Sigmoid colon (tissue), 6 donors: ENCODE measurements at regions not wholly inside any gene's neighbourhood (a gene's known extent, or its start where the extent isn't known, plus 50 kb on each side); places are given as distances from the start of the nearest gene placed in this dataset.

Source experiments
- DNase-seq: peaks from one replicate; pipeline ENCODE4 v3.0.0-alpha.2; 2019
- H3K27ac ChIP-seq, 4 donors: fragments of 200-600 bp; sonication (generic); one replicate each; pipeline ENCODE4 v1.5.1; 2016 to 2019; ENCODE audit warnings: mild to moderate bottlenecking in 1 of 4
- H3K27me3 ChIP-seq, 3 donors: fragments of 200-600 bp; sonication (generic); one replicate each; pipeline ENCODE4 v1.5.1; 2019; ENCODE audit warnings: mild to moderate bottlenecking in 1 of 3
- H3K36me3 ChIP-seq, 4 donors: fragments of 200-600 bp; sonication (generic); one replicate each; pipeline ENCODE4 v1.5.1; 2016 to 2019
- H3K4me1 ChIP-seq, 4 donors: fragments of 200-600 bp; sonication (generic); one replicate each; pipeline ENCODE4 v1.5.1; 2017 to 2019
- H3K4me3 ChIP-seq, 4 donors: fragments of 200-600 bp; sonication (generic); one replicate each; pipeline ENCODE4 v1.5.1; 2017 to 2019; ENCODE audit warnings: mild to moderate bottlenecking in 2 of 4, moderate library complexity in 1 of 4
- H3K9me3 ChIP-seq, 4 donors: fragments of 200-600 bp in 3 of 4; sonication (generic) in 3 of 4; one replicate each; pipeline versions ENCODE4 v1.5.1 to v1.6.1; 2013 to 2019
- CTCF ChIP-seq, 4 experiments: fragments of 450-650 bp in 3 of 4; fragments of 200-600 bp in 1 of 4; IDR thresholded peaks; one replicate each; pipeline ENCODE4 v1.5.1; 2016 to 2019; ENCODE audit warnings: antibody characterized with exemption in 4 of 4, mild to moderate bottlenecking in 3 of 4, moderate library complexity in 2 of 4
- EP300 ChIP-seq, 4 donors: sonication (generic); formaldehyde crosslinking; IDR thresholded peaks; one replicate each; pipeline ENCODE4 v1.6.1; 2017; ENCODE audit warnings: antibody characterized with exemption in 4 of 4
- POLR2A ChIP-seq, 2 donors: fragments of 450-650 bp; IDR thresholded peaks; one replicate each; pipeline ENCODE4 v1.6.1; 2016; ENCODE audit warnings: antibody characterized with exemption in 2 of 2, mild to moderate bottlenecking in 2 of 2, moderate library complexity in 2 of 2
- POLR2AphosphoS5 ChIP-seq, 4 donors: sonication (generic); formaldehyde crosslinking; IDR thresholded peaks; one replicate each; pipeline ENCODE4 v1.6.1; 2017; ENCODE audit warnings: antibody characterized with exemption in 4 of 4
- WGBS, 2 donors: extraction: QIAGEN DNeasy Blood & Tissue Kit; methylation state at CpG; one replicate each; pipeline ENCODE4 v1.1.7; 2013; 5-methylcytosine and 5-hydroxymethylcytosine counted together
- intact Hi-C: fragments of 100-400 bp; cut with DNase I; formaldehyde crosslinking; loops from one replicate; pipeline ENCODE4 v1.15.1; 2023
- donor health status: healthy with polysubstance abuse.
- donor health status: healthy.

DNA sequence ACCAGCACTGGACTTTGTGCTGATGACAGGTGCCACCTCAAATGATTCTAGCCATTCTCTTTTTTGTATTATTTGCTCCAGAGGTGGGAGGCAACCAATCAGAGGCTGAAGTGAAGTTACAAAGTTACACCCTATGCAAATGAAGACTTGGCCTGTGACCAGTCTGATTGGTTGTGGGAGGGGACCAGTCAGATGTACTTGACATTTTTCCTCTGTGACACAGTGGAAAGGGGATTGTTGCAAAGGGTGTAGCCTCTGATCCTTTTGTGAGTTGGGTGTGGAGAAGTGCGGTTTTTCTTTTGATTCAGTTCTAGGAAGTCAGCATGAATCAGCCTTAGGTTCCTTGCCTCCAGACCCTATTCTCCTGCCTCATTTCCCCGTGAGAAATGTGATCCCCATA is 244.0 kb downstream of the ARL6IP6 start:
- no peaks in the 10 kb centered on the region for H3K27me3 ChIP-seq
- no peak overlapping the region for H3K27ac ChIP-seq
- H3K4me3 ChIP-seq: no peak overlapping the region
- DNase-seq: no peak
- H3K9me3 ChIP-seq: no peaks in the 10 kb centered on the region
- TF ChIP-seq CTCF (IDR thresholded peaks at IDR 0.05) (no peak), POLR2AphosphoS5 (IDR thresholded peaks at IDR 0.05) (no peak), POLR2A (IDR thresholded peaks at IDR 0.05) (no peak), EP300 (IDR thresholded peaks at IDR 0.05) (no peak)
- intact Hi-C loops: no loop called here
- H3K4me1 ChIP-seq: no peaks in the 10 kb centered on the region
- WGBS, 2 donors: 37 to 72% methylated on average over 2 of the region's 2 CpGs
- no peaks in the 10 kb centered on the region for H3K36me3 ChIP-seq

GRCh38 chr2:152961351-152961750 is 242.9 kb downstream of the ARL6IP6 start:
- TF ChIP-seq CTCF (IDR thresholded peaks at IDR 0.05) (no peak), EP300 (IDR thresholded peaks at IDR 0.05) (no peak), POLR2A (IDR thresholded peaks at IDR 0.05) (no peak), POLR2AphosphoS5 (IDR thresholded peaks at IDR 0.05) (no peak)
- no peak overlapping the region for H3K27ac ChIP-seq
- no peaks in the 10 kb centered on the region for H3K27me3 ChIP-seq
- intact Hi-C loops: no loop called here
- DNase-seq: no peak
- no peaks in the 10 kb centered on the region for H3K36me3 ChIP-seq
- H3K9me3 ChIP-seq: no peaks in the 10 kb centered on the region
- H3K4me3 ChIP-seq: no peak overlapping the region
- H3K4me1 ChIP-seq: no peaks in the 10 kb centered on the region
- 77 to 80% methylated on average over 4 of the region's 4 CpGs for WGBS, 2 donors

- Histone ChIP-seq H3K27ac (no peak overlapping the region), H3K9me3 (no peaks in the 10 kb centered on the region), H3K4me3 (no peak overlapping the region), H3K36me3 (no peaks in the 10 kb centered on the region), H3K4me1 (no peaks in the 10 kb centered on the region), H3K27me3 (no peaks in the 10 kb centered on the region)
- DNase-seq: no peak
- 25 to 47% methylated on average over 2 of the region's 2 CpGs for WGBS, 2 donors
- TF ChIP-seq POLR2AphosphoS5 (IDR thresholded peaks at IDR 0.05) (no peak), EP300 (IDR thresholded peaks at IDR 0.05) (no peak), POLR2A (IDR thresholded peaks at IDR 0.05) (no peak), CTCF (IDR thresholded peaks at IDR 0.05) (no peak)
- intact Hi-C loops: no loop called here
Measured at GRCh38 chr2:152950126-152950525, 231.7 kb downstream of the ARL6IP6 start.

DNA sequence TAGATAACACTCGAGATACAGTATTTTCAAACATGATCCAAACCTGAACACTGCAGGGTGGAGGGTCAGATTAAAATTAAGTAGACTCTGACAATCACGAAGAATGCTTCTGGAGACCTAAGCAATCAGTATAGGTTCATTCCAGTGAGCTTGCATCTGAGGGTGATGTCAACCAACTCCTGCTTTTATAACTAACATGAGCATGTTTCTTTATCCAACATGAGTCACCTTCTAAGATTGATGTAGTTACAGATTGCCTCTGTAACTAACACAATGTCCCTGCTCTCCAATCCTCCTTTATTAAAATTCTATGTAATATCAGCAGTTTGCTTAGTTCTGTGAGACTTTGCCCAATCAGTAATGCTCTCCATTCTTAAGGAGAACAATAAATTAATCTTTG is 225.7 kb downstream of the ARL6IP6 start:
- H3K4me1 ChIP-seq: no peaks in the 10 kb centered on the region
- H3K4me3 ChIP-seq: no peak overlapping the region
- no peaks in the 10 kb centered on the region for H3K36me3 ChIP-seq
- no peak for DNase-seq
- H3K9me3 ChIP-seq: no peaks in the 10 kb centered on the region
- H3K27ac ChIP-seq: no peak overlapping the region
- intact Hi-C loops: no loop called here
- WGBS, 2 donors: 61 to 76% methylated on average over 2 of the region's 2 CpGs
- no peak for TF ChIP-seq EP300 (IDR thresholded peaks at IDR 0.05)
- no peak for TF ChIP-seq CTCF (IDR thresholded peaks at IDR 0.05)
- no peak for TF ChIP-seq POLR2AphosphoS5 (IDR thresholded peaks at IDR 0.05)
- TF ChIP-seq POLR2A (IDR thresholded peaks at IDR 0.05): no peak
- H3K27me3 ChIP-seq: no peaks in the 10 kb centered on the region

DNA sequence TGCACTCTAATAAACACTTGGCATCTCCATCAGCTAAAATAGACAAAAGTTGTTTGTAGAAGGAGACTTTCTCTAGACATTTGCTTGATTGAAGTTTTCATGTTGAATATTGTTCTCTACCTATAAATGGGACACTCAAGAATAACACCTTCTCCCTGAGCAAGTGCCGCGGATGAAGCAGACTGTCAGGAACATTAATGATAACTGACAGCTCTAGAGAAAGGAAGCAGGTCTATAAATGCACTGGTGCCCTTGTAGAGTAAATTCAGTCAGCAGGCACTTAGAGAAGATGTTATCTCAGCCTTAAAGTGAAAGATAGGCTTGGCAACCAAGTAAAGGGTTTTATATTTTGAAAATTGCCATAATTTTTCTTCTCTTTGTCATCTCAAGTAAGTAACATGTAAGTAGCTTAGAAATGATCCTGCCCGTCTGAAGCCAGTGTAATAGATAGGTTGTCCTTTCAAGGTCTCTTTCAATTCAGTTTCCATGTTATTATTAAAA is 224.6 kb downstream of the ARL6IP6 start:
- Histone ChIP-seq H3K4me1 (no peaks in the 10 kb centered on the region), H3K9me3 (no peaks in the 10 kb centered on the region), H3K27me3 (no peaks in the 10 kb centered on the region), H3K27ac (no peak overlapping the region), H3K4me3 (no peak overlapping the region), H3K36me3 (no peaks in the 10 kb centered on the region)
- TF ChIP-seq POLR2A (IDR thresholded peaks at IDR 0.05): no peak
- TF ChIP-seq CTCF (IDR thresholded peaks at IDR 0.05): no peak
- TF ChIP-seq POLR2AphosphoS5 (IDR thresholded peaks at IDR 0.05): no peak
- TF ChIP-seq EP300 (IDR thresholded peaks at IDR 0.05): no peak
- WGBS, 2 donors: 82 to 84% methylated on average over 1 to 3 of the region's 3 CpGs
- intact Hi-C loops: no loop called here
- DNase-seq: no peak
